Activated effector memory CD4-positive, alpha-beta T cell treated with anti-CD3 and anti-CD28 coated beads, Interleukin-2, amount 50 U/mL, for 16 hours (primary cell): ENCODE measurements at regions not wholly inside any gene's neighbourhood (a gene's known extent, or its start where the extent isn't known, plus 50 kb on each side); places are given as distances from the start of the nearest gene placed in this dataset.

Experiments
- DNase-seq: peaks from one replicate; pipeline ENCODE4 v3.0.0-alpha.2; 2020

DNA sequence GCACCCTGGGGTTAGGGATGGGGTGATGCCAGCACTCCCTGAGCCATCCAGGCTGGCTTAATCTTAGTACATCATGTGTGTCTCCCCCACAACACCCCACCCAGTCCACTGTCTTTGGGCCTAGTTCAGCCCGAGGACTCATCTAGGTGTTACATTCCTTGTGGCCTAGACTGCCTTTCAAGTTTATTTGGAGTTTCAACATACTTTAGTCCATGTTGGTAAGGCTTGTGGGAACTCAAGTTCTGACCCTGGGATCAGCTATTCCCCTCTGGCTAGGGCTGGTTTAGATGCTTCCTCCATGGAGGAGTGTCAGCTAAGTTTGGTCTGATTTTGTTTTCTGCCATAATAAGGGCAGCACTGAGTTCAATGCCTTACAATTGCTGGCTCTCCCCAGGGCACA lies 302.4 kb downstream of the SMARCA2 start:
- no peak for DNase-seq

DNA sequence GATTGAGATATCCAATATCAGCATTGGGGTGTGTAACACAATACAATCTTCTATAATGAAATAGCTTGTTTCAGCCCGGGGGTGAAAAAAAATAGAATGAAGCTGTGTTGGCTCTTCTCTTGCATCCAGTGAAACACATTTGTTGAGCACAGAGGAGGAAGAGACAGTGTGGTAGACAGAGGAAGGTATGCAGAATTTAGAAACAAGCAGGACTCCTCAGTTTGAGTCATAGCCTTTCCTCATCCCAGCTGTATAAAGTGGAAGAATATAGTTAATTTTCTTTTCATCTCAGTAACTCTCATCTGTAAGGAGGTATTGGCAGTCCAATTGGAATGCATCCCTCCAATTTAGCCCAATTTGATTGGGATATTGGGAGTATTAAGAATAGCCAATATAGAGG lies 302.2 kb upstream of the VLDLR start:
- DNase-seq = no peak

- DNase-seq = no peak
Observed at GRCh38 chr9:2320114-2320513, 301.5 kb upstream of the VLDLR start.

- DNase-seq = no peak
Observed at GRCh38 chr9:2320632-2321031, 301.0 kb upstream of the VLDLR start.

DNA sequence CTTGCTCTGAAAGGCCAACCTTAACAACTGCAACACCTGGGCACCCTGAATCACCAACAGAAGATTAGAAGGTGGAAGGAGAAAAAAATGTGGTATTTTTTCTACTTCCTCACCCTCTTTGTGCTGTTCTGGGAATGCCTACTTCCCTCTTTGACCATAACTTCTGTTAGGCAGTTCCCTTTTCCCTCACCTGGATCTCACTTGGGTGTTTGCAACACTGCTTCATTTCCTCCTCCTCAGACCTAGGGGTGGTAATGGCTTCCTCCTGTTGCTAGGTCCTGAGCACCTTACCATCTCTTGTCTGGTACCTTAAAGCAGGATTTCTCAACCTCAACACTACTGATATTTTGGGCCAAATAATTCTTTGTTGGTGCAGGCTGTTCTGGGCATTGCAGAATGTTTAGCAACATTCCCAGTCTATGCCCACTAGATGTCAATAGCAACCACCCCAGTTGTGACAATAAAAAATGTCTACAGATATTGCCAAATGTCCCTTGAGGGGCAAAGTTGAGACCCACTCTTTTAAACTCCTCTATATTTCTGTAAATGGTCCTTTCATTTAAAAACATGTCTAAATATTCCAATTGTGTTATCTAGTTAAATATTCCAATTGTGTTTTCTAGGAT lies 300.0 kb upstream of the VLDLR start:
- DNase-seq = no peak

DNA sequence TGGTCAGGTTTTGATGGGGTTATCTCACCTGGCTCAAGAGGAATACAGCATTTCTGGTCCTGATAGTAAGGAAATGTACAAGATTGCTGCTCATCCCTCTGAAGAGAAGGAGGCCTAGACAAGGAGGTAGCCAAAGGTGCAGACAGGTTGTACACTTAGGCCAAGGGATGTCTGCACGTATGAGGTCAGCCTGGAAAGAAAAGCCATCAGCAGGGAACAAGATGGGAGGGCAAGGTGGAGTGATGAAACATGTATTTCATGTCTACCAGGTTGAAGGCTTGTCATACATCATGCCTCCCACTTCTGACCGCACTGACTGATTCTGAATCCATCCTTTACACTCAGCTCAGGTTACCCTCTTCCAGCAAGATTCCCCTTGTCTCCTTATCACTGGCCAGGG lies 296.8 kb upstream of the VLDLR start:
- no peak for DNase-seq

- DNase-seq = no peak
Observed at GRCh38 chr9:2332663-2333062, 288.9 kb upstream of the VLDLR start.

GRCh38 chr9:2335260-2335659 lies 286.3 kb upstream of the VLDLR start:
- DNase-seq = no peak

DNA sequence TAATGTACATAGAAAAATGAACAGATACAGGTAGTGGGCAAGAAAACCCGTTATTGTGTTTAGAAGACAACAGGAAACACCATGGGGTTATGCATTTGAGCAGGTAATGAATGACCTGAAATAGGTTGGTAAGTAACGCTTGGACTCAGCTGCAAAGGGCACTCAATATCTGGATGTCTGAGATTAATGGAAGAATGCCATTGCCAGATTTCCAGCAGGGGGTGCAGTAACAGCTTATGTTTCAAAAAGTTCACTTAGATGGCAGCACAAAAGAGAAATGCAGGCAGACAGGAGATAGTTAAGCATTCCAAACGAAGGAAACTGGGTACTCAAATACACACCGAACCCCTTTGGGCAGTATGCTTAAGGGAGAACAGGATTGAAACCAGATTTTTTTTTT lies 285.5 kb upstream of the VLDLR start:
- no peak for DNase-seq

- no peak for DNase-seq
Observed at GRCh38 chr9:2337131-2337530, 284.5 kb upstream of the VLDLR start.

DNA sequence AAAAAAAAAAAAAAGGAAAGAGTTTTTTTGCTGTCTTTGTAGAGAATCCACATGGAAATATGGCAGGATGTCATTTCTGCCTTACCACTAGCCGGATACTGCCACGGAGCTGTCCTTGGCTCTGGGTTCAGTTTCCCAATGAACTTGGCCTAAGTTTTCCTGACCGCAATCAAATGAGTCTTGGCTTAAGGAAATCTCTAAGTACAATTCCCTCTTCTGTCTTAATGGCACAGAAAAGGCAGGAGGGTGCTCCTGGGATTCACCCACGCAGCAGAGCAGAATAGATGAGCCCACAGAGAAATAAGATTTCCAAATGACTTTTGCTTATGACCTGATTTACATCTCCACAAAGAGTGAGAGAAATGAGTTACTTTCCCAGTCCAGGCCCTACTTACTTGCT lies 284.0 kb upstream of the VLDLR start:
- no peak for DNase-seq

- DNase-seq = no peak
Observed at GRCh38 chr9:2338777-2339365, 282.7 kb upstream of the VLDLR start.

DNA sequence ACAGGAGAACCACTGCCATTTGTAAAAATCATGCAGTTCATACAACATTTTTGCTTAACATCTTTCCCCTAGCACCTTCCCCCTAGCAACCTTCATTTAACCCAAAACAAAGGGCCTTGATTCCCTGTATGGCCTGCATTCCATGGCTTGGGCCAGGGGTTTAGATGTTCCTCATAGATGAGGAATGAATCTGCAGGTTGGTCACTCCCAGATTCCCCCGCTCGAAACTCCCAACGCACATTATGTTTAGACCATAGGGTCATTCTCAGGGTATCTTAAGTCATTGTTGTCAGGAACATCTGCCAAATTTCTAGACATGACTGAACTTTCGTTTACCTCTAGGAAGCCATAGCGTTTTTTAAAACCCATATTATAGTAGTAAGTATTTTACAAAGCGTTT lies 282.2 kb upstream of the VLDLR start:
- no peak for DNase-seq

- DNase-seq = no peak
Observed at GRCh38 chr9:2340046-2340760, 281.4 kb upstream of the VLDLR start.

GRCh38 chr9:2341126-2341525 lies 280.5 kb upstream of the VLDLR start:
- no peak for DNase-seq

DNA sequence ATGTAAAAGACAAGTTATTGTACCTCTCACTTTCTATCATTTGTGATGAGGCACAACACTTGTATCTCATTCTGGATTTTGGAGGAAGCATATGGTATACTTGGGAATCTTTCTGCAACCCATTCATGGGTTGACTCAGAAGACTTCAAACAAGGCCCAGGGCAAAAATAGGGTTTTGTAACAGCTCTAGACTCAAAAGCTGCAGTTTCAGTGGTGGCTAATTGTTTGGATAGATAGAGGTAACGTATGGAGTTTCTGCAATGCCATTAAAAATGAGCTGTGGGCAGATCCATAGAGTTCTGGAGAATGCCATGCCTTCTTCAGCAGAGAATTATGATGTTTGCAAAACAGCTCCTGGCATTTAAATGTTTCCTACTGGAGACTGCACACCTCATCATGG lies 279.6 kb upstream of the VLDLR start:
- no peak for DNase-seq

DNA sequence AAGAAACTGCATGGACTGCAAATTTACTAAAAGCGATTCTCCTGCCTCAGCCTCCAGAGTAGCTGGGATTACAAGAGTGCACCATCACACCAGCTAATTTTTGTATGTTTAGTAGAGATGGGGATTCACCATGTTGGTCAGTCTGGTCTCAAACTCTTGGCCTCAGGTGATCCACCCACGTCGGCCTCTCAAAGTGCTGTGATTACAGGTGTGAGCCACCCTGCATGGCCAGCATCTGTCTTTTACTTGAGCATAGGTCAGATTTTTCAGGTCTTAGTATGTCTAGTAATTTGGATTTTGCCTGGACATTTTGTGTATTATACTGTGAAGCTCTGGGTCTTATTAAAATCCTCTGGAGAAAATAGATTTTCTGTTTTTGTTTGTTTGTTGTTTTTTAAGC lies 277.8 kb upstream of the VLDLR start:
- DNase-seq = no peak

DNA sequence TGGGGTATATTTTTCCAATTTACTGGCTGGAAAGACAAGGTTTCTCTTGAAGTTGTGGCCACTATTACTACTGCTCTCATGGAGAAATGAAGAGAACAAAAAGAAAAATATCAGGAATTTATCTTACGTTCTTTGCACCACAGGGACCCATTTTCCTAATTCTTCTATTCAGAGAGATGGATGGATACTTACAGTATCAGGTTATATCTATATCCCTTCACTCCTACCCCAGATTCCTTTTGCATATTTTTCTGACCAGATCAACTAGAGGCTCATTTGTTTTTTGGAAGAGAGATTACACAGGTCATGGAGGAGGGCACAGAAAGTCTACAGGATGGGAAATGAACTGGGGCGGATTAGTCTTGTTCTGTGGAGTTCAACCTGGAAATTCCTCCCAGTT lies 277.2 kb upstream of the VLDLR start:
- DNase-seq = no peak

DNA sequence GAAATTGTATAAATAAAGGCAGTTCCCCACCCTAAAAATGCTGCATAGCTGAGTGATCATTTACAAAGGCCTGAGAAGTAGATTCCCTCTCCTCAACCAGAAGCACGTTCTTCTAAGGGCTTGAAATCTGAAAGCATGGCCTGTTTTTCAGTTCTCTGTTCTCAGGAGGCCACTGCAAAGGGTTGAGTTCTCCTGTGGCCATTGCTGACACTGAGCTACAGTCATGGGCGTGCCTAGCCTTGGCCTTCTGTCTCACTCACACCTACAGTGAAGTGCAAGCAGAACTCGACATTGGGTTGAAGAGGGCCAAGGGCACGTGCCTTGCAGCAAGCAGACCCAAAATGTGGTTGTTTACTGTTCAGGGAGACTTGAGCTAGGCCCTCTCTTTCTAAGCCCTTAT lies 276.6 kb upstream of the VLDLR start:
- no peak for DNase-seq

GRCh38 chr9:2346277-2346913 lies 275.2 kb upstream of the VLDLR start:
- DNase-seq = no peak

DNA sequence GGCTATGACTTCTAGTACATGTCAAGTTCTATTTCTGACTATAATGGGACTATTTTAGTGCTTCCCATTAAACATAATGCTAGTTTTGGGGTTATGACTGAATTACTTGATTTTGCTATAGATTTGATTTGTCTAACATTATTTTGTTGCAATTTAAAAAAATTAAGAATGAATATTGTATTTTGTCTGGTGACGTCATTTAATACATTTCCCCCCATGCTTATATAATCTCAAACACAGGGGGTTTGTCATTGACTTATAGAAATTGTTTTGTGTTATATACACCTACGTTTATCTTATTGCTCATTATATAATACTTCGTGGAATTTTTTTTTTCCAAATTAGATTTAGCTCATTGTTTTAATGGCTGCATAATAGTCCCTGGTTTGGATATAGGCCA lies 270.3 kb upstream of the VLDLR start:
- no peak for DNase-seq

GRCh38 chr9:2354216-2354615 lies 267.4 kb upstream of the VLDLR start:
- no peak for DNase-seq

DNA sequence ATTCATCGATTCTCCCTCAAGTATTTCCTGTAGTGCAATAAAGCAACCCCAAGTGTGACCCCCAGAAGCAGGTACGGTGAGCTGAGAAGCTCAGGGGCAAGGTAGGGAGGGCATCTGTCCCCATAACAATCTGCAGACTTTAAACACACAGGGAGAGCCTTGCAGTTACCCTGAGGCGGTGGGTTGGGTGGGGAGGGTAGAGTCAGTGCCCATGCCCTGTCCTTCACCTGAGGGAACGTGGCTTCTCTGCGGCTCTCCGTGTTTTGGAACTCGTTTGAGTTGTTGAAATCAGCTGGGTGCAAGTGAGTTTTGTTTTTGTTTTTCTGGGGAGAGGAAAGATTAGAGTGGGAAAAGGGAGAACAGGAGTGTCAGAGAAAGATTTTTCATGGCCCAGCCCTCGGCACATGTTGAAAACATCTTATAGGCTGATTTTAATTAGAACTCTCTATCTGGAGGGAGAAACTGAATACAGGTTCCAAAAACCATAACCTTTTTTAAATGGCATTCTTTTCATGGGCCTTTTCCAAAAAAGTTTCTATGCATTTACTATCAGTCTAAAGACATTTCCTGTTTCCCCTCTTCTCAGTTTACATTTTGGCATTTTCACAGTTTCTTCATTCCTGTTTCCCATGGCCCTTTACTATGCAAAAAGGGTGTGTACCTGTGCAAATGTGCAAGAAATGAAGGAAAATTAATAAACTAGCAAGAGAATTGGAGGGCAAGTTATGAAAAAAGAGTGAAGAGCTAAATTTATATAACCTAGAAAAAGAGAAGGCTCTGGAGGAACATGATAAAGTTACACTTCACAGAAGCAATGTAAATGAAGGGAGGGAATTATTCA lies 266.5 kb upstream of the VLDLR start:
- no peak for DNase-seq

- DNase-seq = no peak
Observed at GRCh38 chr9:2355697-2355983, 265.9 kb upstream of the VLDLR start.
